Loucy (cell line): ENCODE measurements at regions not wholly inside any gene's neighbourhood (a gene's known extent, or its start where the extent isn't known, plus 50 kb on each side); places are given as distances from the start of the nearest gene placed in this dataset.

Experiments used
- H2AFZ ChIP-seq: fragments of 200-600 bp; sonication (generic); 2 replicates; pipeline ENCODE4 v1.6.0; 2016; ENCODE audit warnings: antibody characterized with exemption, mild to moderate bottlenecking, low read length, moderate library complexity
- H3F3A ChIP-seq: fragments of 200-600 bp; 2 replicates; pipeline ENCODE4 v1.6.0; 2016; ENCODE audit warnings: antibody characterized with exemption, low read depth, mild to moderate bottlenecking
- H3K27me3 ChIP-seq: fragments of 200-600 bp; sonication (generic); 2 replicates; pipeline ENCODE4 v1.6.1; 2014; ENCODE audit warnings: low read length, mild to moderate bottlenecking; ENCODE audit not compliant: insufficient read depth, poor library complexity, severe bottlenecking
- H3K36me3 ChIP-seq: fragments of 200-600 bp; sonication (generic); 2 replicates; pipeline ENCODE4 v1.6.1; 2016; ENCODE audit warnings: low read length; ENCODE audit not compliant: insufficient read depth
- H3K4me1 ChIP-seq: fragments of 200-600 bp; sonication (generic); 2 replicates; pipeline ENCODE4 v1.5.1; 2014; ENCODE audit warnings: low read length, mild to moderate bottlenecking; ENCODE audit not compliant: insufficient read depth, poor library complexity, severe bottlenecking
- H3K4me2 ChIP-seq: fragments of 200-600 bp; sonication (generic); 2 replicates; pipeline ENCODE4 v1.6.0; 2014; ENCODE audit warnings: antibody characterized with exemption, low read length, low read depth, mild to moderate bottlenecking; ENCODE audit not compliant: poor library complexity, severe bottlenecking
- H3K4me3 ChIP-seq: fragments of 200-600 bp; sonication (generic); 2 replicates; pipeline ENCODE4 v1.5.1; 2014; ENCODE audit warnings: low read length, mild to moderate bottlenecking, mixed read lengths; ENCODE audit not compliant: poor library complexity, severe bottlenecking
- H3K79me2 ChIP-seq: fragments of 200-600 bp; sonication (generic); 2 replicates; pipeline ENCODE4 v1.6.1; 2014; ENCODE audit warnings: low read length; ENCODE audit not compliant: insufficient read depth
- H3K9ac ChIP-seq: fragments of 200-600 bp; sonication (generic); 2 replicates; pipeline ENCODE4 v1.6.0; 2014; ENCODE audit warnings: mild to moderate bottlenecking, low read depth, low read length, moderate library complexity; ENCODE audit not compliant: poor library complexity, severe bottlenecking
- H3K9me2 ChIP-seq: fragments of 200-600 bp; sonication (generic); replicated peaks from 2 replicates; pipeline ENCODE4 v1.6.1; 2016; ENCODE audit warnings: low read depth, low read length, mixed read lengths
- H3K9me3 ChIP-seq: fragments of 200-600 bp; sonication (generic); 2 replicates; pipeline ENCODE4 v1.6.1; 2014; ENCODE audit warnings: mild to moderate bottlenecking, antibody characterized with exemption, low read length, low read depth; ENCODE audit not compliant: insufficient read depth
- H4K20me1 ChIP-seq: fragments of 200-600 bp; sonication (generic); 2 replicates; pipeline ENCODE4 v1.6.0; 2014; ENCODE audit warnings: antibody characterized with exemption, low read length, mild to moderate bottlenecking; ENCODE audit not compliant: insufficient read depth, poor library complexity, severe bottlenecking
- CTCF ChIP-seq: fragments of 200-600 bp; sonication (generic); conservative IDR thresholded peaks from 2 replicates; pipeline ENCODE4 v1.5.1; 2014; ENCODE audit warnings: mild to moderate bottlenecking, antibody characterized with exemption, low read length
- EZH2phosphoT487 ChIP-seq: fragments of 200-600 bp; IDR thresholded peaks from 2 replicates; pipeline ENCODE4 v1.6.1; 2018; ENCODE audit warnings: antibody characterized with exemption, mild to moderate bottlenecking, moderate library complexity, borderline replicate concordance

- no peaks in the 10 kb centered on the region for H3K79me2 ChIP-seq
- no peak overlapping the region for H3K4me3 ChIP-seq
- H3K9ac ChIP-seq, result no peak overlapping the region
- no peaks in the 10 kb centered on the region for H4K20me1 ChIP-seq
- H3F3A ChIP-seq, result no peaks in the 10 kb centered on the region
- H3K36me3 ChIP-seq, result no peaks in the 10 kb centered on the region
- H3K4me1 ChIP-seq, result peaks cover 4% of the 10 kb centered on the region
- no peak overlapping the region for H3K4me2 ChIP-seq
- no peaks in the 10 kb centered on the region for H3K9me3 ChIP-seq
- no peak overlapping the region for H2AFZ ChIP-seq
- H3K27me3 ChIP-seq, result no peaks in the 10 kb centered on the region
- TF ChIP-seq EZH2phosphoT487 (no peak), CTCF (no peak)
- no peaks in the 10 kb centered on the region for H3K9me2 ChIP-seq
These were observed 76.9 kb upstream of the HIF1A start for GRCh38 chr14:61618448-61618847.

GRCh38 chr14:61619494-61619893 is 75.8 kb upstream of the HIF1A start:
- H3K79me2 ChIP-seq, result no peaks in the 10 kb centered on the region
- no peak overlapping the region for H3K9ac ChIP-seq

GRCh38 chr14:61620130-61620946 is 75.0 kb upstream of the HIF1A start:
- H3K4me2 ChIP-seq, result no peak overlapping the region
- no peaks in the 10 kb centered on the region for H4K20me1 ChIP-seq
- H3K9me3 ChIP-seq, result no peaks in the 10 kb centered on the region
- H3K4me1 ChIP-seq, result peaks cover 4% of the 10 kb centered on the region
- no peaks in the 10 kb centered on the region for H3K79me2 ChIP-seq
- no peaks in the 10 kb centered on the region for H3K27me3 ChIP-seq
- H3F3A ChIP-seq, result no peaks in the 10 kb centered on the region
- H3K36me3 ChIP-seq, result no peaks in the 10 kb centered on the region
- no peak overlapping the region for H3K9ac ChIP-seq
- no peak for TF ChIP-seq EZH2phosphoT487
- TF ChIP-seq CTCF, result no peak
- H3K4me3 ChIP-seq, result no peak overlapping the region
- no peaks in the 10 kb centered on the region for H3K9me2 ChIP-seq
- H2AFZ ChIP-seq, result no peak overlapping the region

More at GRCh38 chr14:61619494-61619893, 75.8 kb upstream of the HIF1A start:
- H4K20me1 ChIP-seq, result no peaks in the 10 kb centered on the region
- H3K36me3 ChIP-seq, result no peaks in the 10 kb centered on the region
- H3K27me3 ChIP-seq, result no peaks in the 10 kb centered on the region
- TF ChIP-seq EZH2phosphoT487 (no peak), CTCF (no peak)
- H3K4me2 ChIP-seq, result no peak overlapping the region
- H2AFZ ChIP-seq, result no peak overlapping the region
- no peak overlapping the region for H3K4me3 ChIP-seq
- no peaks in the 10 kb centered on the region for H3F3A ChIP-seq
- H3K9me3 ChIP-seq, result no peaks in the 10 kb centered on the region
- peaks cover 4% of the 10 kb centered on the region for H3K4me1 ChIP-seq
- H3K9me2 ChIP-seq, result no peaks in the 10 kb centered on the region
